MCF 10A (cell line): ENCODE measurements at regions not wholly inside any gene's neighbourhood (a gene's known extent, or its start where the extent isn't known, plus 50 kb on each side); places are given as distances from the start of the nearest gene placed in this dataset.

ENCODE experiments used
- BruUV-seq: library from RNA; stranded (reverse); fragments of 400-500 nt; replicated peaks from 2 replicates; lab custom pipeline; 2021; lab: Mats Ljungman, UMichigan
- CTCF ChIA-PET: fragments of 300-600 bp; sonication (Branson Sonifier 250); formaldehyde crosslinking; extraction: SDS; loops from one replicate; lab custom pipeline; 2021; ENCODE audit warnings: antibody characterized with exemption, inconsistent platforms; lab: Yijun Ruan, JAX
- POLR2A ChIA-PET: fragments of 300-600, 350-650 bp; sonication (Branson Sonifier 250); formaldehyde crosslinking; extraction: SDS; loops from one replicate; lab custom pipeline; 2020; ENCODE audit warnings: antibody characterized with exemption, inconsistent platforms; lab: Yijun Ruan, JAX
- DNase-seq: peaks from one replicate; pipeline ENCODE4 v3.0.0-alpha.2; 2018; ENCODE audit not compliant: unreplicated experiment
- H3K27ac Mint-ChIP-seq: one replicate; pipeline ENCODE4 v1.8.0; 2022; ENCODE audit warnings: mild to moderate bottlenecking, low read depth, mixed read lengths; ENCODE audit not compliant: unreplicated experiment
- H3K27me3 Mint-ChIP-seq: one replicate; pipeline ENCODE4 v1.8.0; 2022; ENCODE audit warnings: mixed read lengths; ENCODE audit not compliant: insufficient read depth, unreplicated experiment
- H3K36me3 Mint-ChIP-seq: one replicate; pipeline ENCODE4 v1.8.0; 2022; ENCODE audit warnings: mild to moderate bottlenecking, moderate library complexity, mixed read lengths; ENCODE audit not compliant: insufficient read depth, unreplicated experiment
- H3K4me1 Mint-ChIP-seq: one replicate; pipeline ENCODE4 v1.8.0; 2022; ENCODE audit warnings: mixed read lengths; ENCODE audit not compliant: insufficient read depth, unreplicated experiment
- H3K4me3 Mint-ChIP-seq: one replicate; pipeline ENCODE4 v1.8.0; 2022; ENCODE audit warnings: mild to moderate bottlenecking, moderate library complexity, mixed read lengths; ENCODE audit not compliant: unreplicated experiment
- H3K9me3 Mint-ChIP-seq: one replicate; pipeline ENCODE4 v1.8.0; 2022; ENCODE audit warnings: mixed read lengths; ENCODE audit not compliant: unreplicated experiment
- CTCF ChIP-seq: fragments of 200-600 bp; IDR thresholded peaks from one replicate; pipeline ENCODE4 v1.8.0; 2022; ENCODE audit warnings: antibody characterized with exemption, mild to moderate bottlenecking; ENCODE audit not compliant: unreplicated experiment
- intact Hi-C: fragments of 100-400 bp; cut with micrococcal nuclease; formaldehyde crosslinking; loops from 2 replicates; pipeline ENCODE4 v1.14.1; 2022

GRCh38 chr5:155792873-155793272 lies 534.1 kb upstream of the SGCD start:
- no peak overlapping the region for H3K4me3 Mint-ChIP-seq
- no peaks in the 10 kb centered on the region for H3K36me3 Mint-ChIP-seq
- no peaks in the 10 kb centered on the region for H3K4me1 Mint-ChIP-seq
- POLR2A ChIA-PET: interaction anchor here (0.6 kb wide), 1 partner anchor 22 kb away, joined by 3 read pairs; no protein-coding TSS in a partner anchor
- no TSS peak for BruUV-seq
- H3K27me3 Mint-ChIP-seq: no peaks in the 10 kb centered on the region
- intact Hi-C loops: no loop called here
- H3K27ac Mint-ChIP-seq: no peak overlapping the region
- peaks cover 30% of the 10 kb centered on the region for H3K9me3 Mint-ChIP-seq
- no peak for DNase-seq
- CTCF ChIA-PET: no interaction called here
- no peak for TF ChIP-seq CTCF

GRCh38 chr5:155794795-155795194 lies 532.2 kb upstream of the SGCD start:
- Mint-ChIP-seq H3K36me3 (no peaks in the 10 kb centered on the region), H3K4me1 (no peaks in the 10 kb centered on the region), H3K4me3 (no peak overlapping the region), H3K27ac (no peak overlapping the region), H3K9me3 (peaks cover 30% of the 10 kb centered on the region), H3K27me3 (no peaks in the 10 kb centered on the region)
- CTCF ChIA-PET: no interaction called here
- BruUV-seq: no TSS peak
- no peak for DNase-seq
- no peak for TF ChIP-seq CTCF
- POLR2A ChIA-PET: no interaction called here
- intact Hi-C loops: no loop called here

GRCh38 chr5:155799308-155799707 lies 527.7 kb upstream of the SGCD start:
- Mint-ChIP-seq H3K36me3 (no peaks in the 10 kb centered on the region), H3K9me3 (peaks cover 8% of the 10 kb centered on the region), H3K4me3 (no peak overlapping the region), H3K27ac (no peak overlapping the region), H3K27me3 (no peaks in the 10 kb centered on the region), H3K4me1 (no peaks in the 10 kb centered on the region)
- intact Hi-C loops: no loop called here
- TF ChIP-seq CTCF: no peak
- CTCF ChIA-PET: interaction anchor here (0.6 to 0.7 kb wide), 3 partner anchors 17 to 108 kb away, joined by 3 to 5 read pairs (median 3); no protein-coding TSS in a partner anchor
- POLR2A ChIA-PET: interaction anchor here (0.6 kb wide), 2 partner anchors 26 to 1075 kb away, joined by 3 to 6 read pairs; no protein-coding TSS in a partner anchor
- no TSS peak for BruUV-seq
- no peak for DNase-seq

GRCh38 chr5:155807884-155808576 lies 518.9 kb upstream of the SGCD start:
- intact Hi-C loops: no loop called here
- ChIA-PET CTCF (interaction anchor here (0.6 kb wide), 1 partner anchor 1129 kb away, joined by 3 read pairs; no protein-coding TSS in a partner anchor), POLR2A (no interaction called here)
- TF ChIP-seq CTCF: no peak
- no TSS peak for BruUV-seq
- no peaks in the 10 kb centered on the region for H3K4me1 Mint-ChIP-seq
- H3K36me3 Mint-ChIP-seq: no peaks in the 10 kb centered on the region
- no peak overlapping the region for H3K4me3 Mint-ChIP-seq
- no peak for DNase-seq
- no peaks in the 10 kb centered on the region for H3K27me3 Mint-ChIP-seq
- H3K27ac Mint-ChIP-seq: no peak overlapping the region
- no peaks in the 10 kb centered on the region for H3K9me3 Mint-ChIP-seq
